ENCODE measurements at regions not wholly inside any gene's neighbourhood (a gene's known extent, or its start where the extent isn't known, plus 50 kb on each side); places are given as distances from the start of the nearest gene placed in this dataset.
A peak's percentile ranks its signal among the peaks of the same experiment; 100 is the strongest.

GRCh38 chr15:92809880-92810361 is 90.2 kb upstream of the CHD2 start (continued):
- TF ChIP-seq ZNF462 (CRISPR knock-in tag; IDR thresholded peaks at IDR 0.05), result no peak
- TF ChIP-seq STAT1 (IDR thresholded peaks at IDR 0.05; ENCODE audit: unreplicated experiment), result no peak

- TF ChIP-seq POLR2AphosphoS5 (IDR thresholded peaks at IDR 0.05; ENCODE audit: low read depth) (peak; percentile 66), REST (IDR thresholded peaks at IDR 0.05; ENCODE audit: unreplicated experiment) (no peak)
- Mint-ChIP-seq H3K9me3 (no peaks in the 10 kb centered on the region), H3K36me3 (ENCODE audit: low read depth) (no peaks in the 10 kb centered on the region; the same call in 2 of the 3 replicates), H3K27me3 (ENCODE audit: insufficient read depth, low read depth, poor library complexity) (peaks cover 12% of the 10 kb centered on the region), H3K4me1 (peaks cover 34% of the 10 kb centered on the region), H3K4me3 (peak overlapping the region; percentile 85), H3K27ac (peak overlapping the region; percentile 100)
- H3K27me3 ChIP-seq (ENCODE audit: insufficient read depth), result no peaks in the 10 kb centered on the region
- peaks cover 29% of the 10 kb centered on the region for H3K4me1 ChIP-seq (ENCODE audit: insufficient read depth)
- peak overlapping the region; percentile 74 for H3K4me2 ChIP-seq
- no peaks in the 10 kb centered on the region for H3K36me3 ChIP-seq (ENCODE audit: insufficient read depth)
- H4K20me1 ChIP-seq (replicated peaks; ENCODE audit: insufficient read depth), result no peaks in the 10 kb centered on the region
- no peak overlapping the region for H2AFZ ChIP-seq
- H3F3A ChIP-seq (replicated peaks; ENCODE audit: low read depth), result no peaks in the 10 kb centered on the region; the same call in 1 of the 2 replicates
- peak overlapping the region; percentile 52 for H3K4me3 ChIP-seq
- peak overlapping the region; percentile 98 for H3K27ac ChIP-seq (ENCODE audit: low read depth)
- peak; percentile 1; the same call in 2 of the 3 replicates for ATAC-seq
- peak; percentile 63 for DNase-seq (ENCODE audit: low spot score)
- no peaks in the 10 kb centered on the region for H3K9me2 ChIP-seq (ENCODE audit: insufficient read depth)
- H3K79me2 ChIP-seq (replicated peaks; ENCODE audit: insufficient read depth), result no peaks in the 10 kb centered on the region
These were observed 89.5 kb upstream of the CHD2 start for GRCh38 chr15:92810418-92811138.

All from GM23338 (cell line).